GM18507 (cell line): ENCODE measurements at regions not wholly inside any gene's neighbourhood (a gene's known extent, or its start where the extent isn't known, plus 50 kb on each side); places are given as distances from the start of the nearest gene placed in this dataset.

ENCODE experiments used
- DNase-seq: peaks from one replicate; pipeline ENCODE4 v3.0.0; 2011; ENCODE audit warnings: low read depth; ENCODE audit not compliant: insufficient read length; ENCODE audit errors: extremely low spot score
- FAIRE-seq: peaks from 2 replicates; lab custom pipeline; 2011; peaks lifted over from hg19 to GRCh38; lab: Jason Lieb, UNC

DNA sequence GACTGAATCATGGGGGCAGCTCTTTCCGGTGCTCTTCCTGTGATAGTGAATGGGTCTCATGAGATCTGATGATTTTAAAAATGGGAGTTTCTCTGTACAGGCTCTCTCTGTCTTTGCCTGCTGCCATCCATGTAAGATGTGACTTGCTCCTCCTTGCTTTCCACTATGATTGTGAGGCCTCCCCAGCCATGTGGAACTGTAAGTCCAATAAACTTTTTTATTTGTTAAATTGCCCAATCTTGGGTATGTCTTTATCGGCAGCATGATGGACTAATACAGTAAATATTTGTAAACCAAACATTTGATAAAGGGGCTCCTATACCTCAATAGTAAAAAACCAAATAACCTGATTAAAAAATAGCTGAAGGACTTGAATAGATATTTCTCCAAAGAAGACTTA lies 77.3 kb downstream of the INSIG2 start:
- DNase-seq (no peak), FAIRE-seq (no peak)
